SK-N-SH (cell line): ENCODE measurements at regions not wholly inside any gene's neighbourhood (a gene's known extent, or its start where the extent isn't known, plus 50 kb on each side); places are given as distances from the start of the nearest gene placed in this dataset.

Source experiments
- CTCF ChIA-PET: fragments of 300-600, 350-600 bp; formaldehyde crosslinking; extraction: SDS; loops from one replicate; lab custom pipeline; 2021; lab: Yijun Ruan, JAX
- POLR2A ChIA-PET: fragments of 350-600 bp; sonication (Branson Sonifier 250); formaldehyde crosslinking; extraction: SDS; loops from one replicate; lab custom pipeline; 2020; ENCODE audit warnings: antibody characterized with exemption, inconsistent platforms; lab: Yijun Ruan, JAX
- DNase-seq: peaks from one replicate; pipeline ENCODE4 v3.0.0; 2012
- H2AFZ ChIP-seq: fragments of 200-600 bp; sonication (generic); 2 replicates; pipeline ENCODE4 v1.8.1; 2016; ENCODE audit warnings: antibody characterized with exemption, mild to moderate bottlenecking, low read depth
- H3F3A ChIP-seq: fragments of 200-600 bp; sonication (generic); replicated peaks from 2 replicates; pipeline ENCODE3; 2016; ENCODE audit warnings: antibody characterized with exemption, mild to moderate bottlenecking; ENCODE audit not compliant: insufficient read depth
- H3K27ac ChIP-seq, 2 experiments: fragments of 200-500 bp in 1 of 2; fragments of 200-600 bp in 1 of 2; sonication (Bioruptor generic) in 1 of 2; sonication (generic), shearing (Covaris generic) in 1 of 2; 2 replicates each; pipeline versions ENCODE4 v1.5.1 to v1.6.1; 2014 to 2016; ENCODE audit warnings: low read depth in 2 of 2, inconsistent platforms in 1 of 2, low read length in 1 of 2, mild to moderate bottlenecking in 1 of 2, mixed read lengths in 1 of 2
- H3K27me3 ChIP-seq: fragments of 200-600 bp; sonication (generic), shearing (Covaris generic); 2 replicates; pipeline ENCODE4 v1.6.1; 2016; ENCODE audit warnings: mixed run types; ENCODE audit not compliant: insufficient read depth
- H3K36me3 ChIP-seq, 2 experiments: fragments of 200-500 bp in 1 of 2; fragments of 200-600 bp in 1 of 2; sonication (Bioruptor generic) in 1 of 2; sonication (generic) in 1 of 2; replicated peaks in 1 of 2; 2 replicates each; pipeline versions ENCODE3 to v1.5.1; 2014 to 2016; ENCODE audit warnings: low read length in 1 of 2, mild to moderate bottlenecking in 1 of 2; ENCODE audit not compliant: insufficient read depth in 2 of 2, control insufficient read depth in 1 of 2
- H3K4me1 ChIP-seq, 2 experiments: fragments of 200-500 bp in 1 of 2; fragments of 200-600 bp in 1 of 2; sonication (Bioruptor generic) in 1 of 2; sonication (generic), shearing (Covaris generic) in 1 of 2; 2 replicates each; pipeline versions ENCODE4 v1.5.1 to v1.6.1; 2014 to 2016; ENCODE audit warnings: low read depth in 1 of 2, low read length in 1 of 2, mixed run types in 1 of 2; ENCODE audit not compliant: insufficient read depth in 2 of 2, control insufficient read depth in 1 of 2
- H3K4me2 ChIP-seq: fragments of 200-600 bp; sonication (generic), shearing (Covaris generic); 2 replicates; pipeline ENCODE4 v1.6.1; 2017; ENCODE audit warnings: mixed run types
- H3K4me3 ChIP-seq, 2 experiments: fragments of 200-500 bp in 1 of 2; fragments of 200-600 bp in 1 of 2; sonication (Bioruptor generic) in 1 of 2; sonication (generic), shearing (Covaris generic) in 1 of 2; 2 replicates each; pipeline versions ENCODE4 v1.5.1 to v1.8.1; 2014 to 2016; ENCODE audit warnings: low read depth in 2 of 2, inconsistent platforms in 1 of 2, low read length in 1 of 2, mild to moderate bottlenecking in 1 of 2, mixed read lengths in 1 of 2, moderate library complexity in 1 of 2
- H3K79me2 ChIP-seq: fragments of 200-600 bp; sonication (generic); 2 replicates; pipeline ENCODE4 v1.8.1; 2017; ENCODE audit warnings: mild to moderate bottlenecking; ENCODE audit not compliant: insufficient read depth
- H3K9ac ChIP-seq: fragments of 200-600 bp; sonication (generic); 2 replicates; pipeline ENCODE4 v1.6.1; 2017; ENCODE audit warnings: mixed run types
- H3K9me2 ChIP-seq: fragments of 200-600 bp; sonication (generic); 2 replicates; pipeline ENCODE4 v1.6.1; 2017; ENCODE audit warnings: mixed run types
- H3K9me3 ChIP-seq: fragments of 200-600 bp; sonication (generic); 2 replicates; pipeline ENCODE4 v1.6.1; 2017; ENCODE audit warnings: mixed run types, mild to moderate bottlenecking, moderate library complexity
- H4K20me1 ChIP-seq: fragments of 200-600 bp; sonication (generic); 2 replicates; pipeline ENCODE4 v1.6.1; 2017; ENCODE audit warnings: mild to moderate bottlenecking, mixed run types; ENCODE audit not compliant: insufficient read depth
- CTCF ChIP-seq: fragments of 200-600 bp; sonication (generic); IDR thresholded peaks from 2 replicates; pipeline ENCODE4 v1.6.1; 2017; ENCODE audit warnings: antibody characterized with exemption, mild to moderate bottlenecking, moderate library complexity
- ELF1 ChIP-seq: IDR thresholded peaks from 2 replicates; pipeline ENCODE4 v1.4.0; 2012
- GABPA ChIP-seq: IDR thresholded peaks from 2 replicates; pipeline ENCODE4 v1.4.0; 2012; ENCODE audit warnings: low read depth, mild to moderate bottlenecking
- MEF2A ChIP-seq: IDR thresholded peaks from 2 replicates; pipeline ENCODE4 v1.4.0; 2012; ENCODE audit warnings: low read depth, borderline replicate concordance
- MXI1 ChIP-seq: IDR thresholded peaks from 2 replicates; pipeline ENCODE4 v1.6.1; 2012; ENCODE audit warnings: mild to moderate bottlenecking, low read depth, low read length, improper control_type of control experiment
- POLR2AphosphoS5 ChIP-seq: IDR thresholded peaks from 2 replicates; pipeline ENCODE4 v1.6.1; 2012; ENCODE audit warnings: low read depth, low read length
- RCOR1 ChIP-seq: fragments of 150-350 bp; IDR thresholded peaks from 2 replicates; pipeline ENCODE4 v1.6.1; 2017; ENCODE audit warnings: antibody characterized with exemption, low read length
- RFX5 ChIP-seq: IDR thresholded peaks from 2 replicates; pipeline ENCODE4 v1.6.1; 2012; ENCODE audit warnings: mild to moderate bottlenecking, improper control_type of control experiment, low read length
- TCF12 ChIP-seq: IDR thresholded peaks from 2 replicates; pipeline ENCODE4 v1.4.0; 2012
- TEAD4 ChIP-seq: IDR thresholded peaks from 2 replicates; pipeline ENCODE4 v1.4.0; 2012; ENCODE audit warnings: mild to moderate bottlenecking, borderline replicate concordance; ENCODE audit not compliant: insufficient read depth
- WGBS: methylation state at CpG from one replicate; pipeline ENCODE4 v1.1.6; 2017; ENCODE audit warnings: low lambda C conversion rate; 5-methylcytosine and 5-hydroxymethylcytosine counted together
- TF ChIP-seq, protein P1 (sequence below): IDR thresholded peaks from 2 replicates; pipeline ENCODE4 v1.4.0; 2012; ENCODE audit warnings: low read depth, borderline replicate concordance
- TF ChIP-seq, protein P2 (sequence below): IDR thresholded peaks from 2 replicates; pipeline ENCODE4; 2012
- TF ChIP-seq, protein P3 (sequence below): IDR thresholded peaks from 2 replicates; pipeline ENCODE4 v1.4.0; 2012; ENCODE audit warnings: low read depth, borderline replicate concordance

GRCh38 chr5:90227683-90228082, 181.9 kb downstream of the CETN3 start:
- ChIA-PET POLR2A (no interaction called here), CTCF (interaction anchor here (1.6 kb wide), 1 partner anchor 37 kb away, joined by 5 read pairs; no protein-coding TSS in a partner anchor)
- 44% methylated on average over 3 of the region's 3 CpGs for WGBS
- Histone ChIP-seq H3K4me2 (no peak overlapping the region), H3K9ac (no peak overlapping the region), H3K27ac (no peak overlapping the region), H4K20me1 (no peaks in the 10 kb centered on the region), H3K4me3 (no peak overlapping the region), H3K36me3 (no peaks in the 10 kb centered on the region), H3K9me2 (no peaks in the 10 kb centered on the region), H3K9me3 (no peaks in the 10 kb centered on the region), H3K79me2 (no peaks in the 10 kb centered on the region), H2AFZ (no peak overlapping the region), H3K27me3 (no peaks in the 10 kb centered on the region), H3K4me1 (peaks cover 0 to 5% of the 10 kb centered on the region in 2 experiments; a peak in 2 of 4 replicates), H3F3A (no peaks in the 10 kb centered on the region)
- no peak for TF ChIP-seq MXI1
- no peak for TF ChIP-seq ELF1
- TF ChIP-seq RFX5, result no peak
- TF ChIP-seq TEAD4, result no peak
- TF ChIP-seq MEF2A, result no peak
- no peak for TF ChIP-seq RCOR1
- no peak for TF ChIP-seq CTCF
- TF ChIP-seq, protein P1, sequence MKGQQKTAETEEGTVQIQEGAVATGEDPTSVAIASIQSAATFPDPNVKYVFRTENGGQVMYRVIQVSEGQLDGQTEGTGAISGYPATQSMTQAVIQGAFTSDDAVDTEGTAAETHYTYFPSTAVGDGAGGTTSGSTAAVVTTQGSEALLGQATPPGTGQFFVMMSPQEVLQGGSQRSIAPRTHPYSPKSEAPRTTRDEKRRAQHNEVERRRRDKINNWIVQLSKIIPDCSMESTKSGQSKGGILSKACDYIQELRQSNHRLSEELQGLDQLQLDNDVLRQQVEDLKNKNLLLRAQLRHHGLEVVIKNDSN, result no peak
- TF ChIP-seq POLR2AphosphoS5, result no peak
- TF ChIP-seq, protein P2, sequence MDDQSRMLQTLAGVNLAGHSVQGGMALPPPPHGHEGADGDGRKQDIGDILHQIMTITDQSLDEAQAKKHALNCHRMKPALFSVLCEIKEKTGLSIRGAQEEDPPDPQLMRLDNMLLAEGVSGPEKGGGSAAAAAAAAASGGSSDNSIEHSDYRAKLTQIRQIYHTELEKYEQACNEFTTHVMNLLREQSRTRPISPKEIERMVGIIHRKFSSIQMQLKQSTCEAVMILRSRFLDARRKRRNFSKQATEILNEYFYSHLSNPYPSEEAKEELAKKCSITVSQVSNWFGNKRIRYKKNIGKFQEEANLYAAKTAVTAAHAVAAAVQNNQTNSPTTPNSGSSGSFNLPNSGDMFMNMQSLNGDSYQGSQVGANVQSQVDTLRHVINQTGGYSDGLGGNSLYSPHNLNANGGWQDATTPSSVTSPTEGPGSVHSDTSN, result no peak
- no peak for TF ChIP-seq GABPA
- TF ChIP-seq, protein P3, sequence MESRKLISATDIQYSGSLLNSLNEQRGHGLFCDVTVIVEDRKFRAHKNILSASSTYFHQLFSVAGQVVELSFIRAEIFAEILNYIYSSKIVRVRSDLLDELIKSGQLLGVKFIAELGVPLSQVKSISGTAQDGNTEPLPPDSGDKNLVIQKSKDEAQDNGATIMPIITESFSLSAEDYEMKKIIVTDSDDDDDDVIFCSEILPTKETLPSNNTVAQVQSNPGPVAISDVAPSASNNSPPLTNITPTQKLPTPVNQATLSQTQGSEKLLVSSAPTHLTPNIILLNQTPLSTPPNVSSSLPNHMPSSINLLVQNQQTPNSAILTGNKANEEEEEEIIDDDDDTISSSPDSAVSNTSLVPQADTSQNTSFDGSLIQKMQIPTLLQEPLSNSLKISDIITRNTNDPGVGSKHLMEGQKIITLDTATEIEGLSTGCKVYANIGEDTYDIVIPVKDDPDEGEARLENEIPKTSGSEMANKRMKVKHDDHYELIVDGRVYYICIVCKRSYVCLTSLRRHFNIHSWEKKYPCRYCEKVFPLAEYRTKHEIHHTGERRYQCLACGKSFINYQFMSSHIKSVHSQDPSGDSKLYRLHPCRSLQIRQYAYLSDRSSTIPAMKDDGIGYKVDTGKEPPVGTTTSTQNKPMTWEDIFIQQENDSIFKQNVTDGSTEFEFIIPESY, result no peak
- no peak for TF ChIP-seq TCF12
- TF ChIP-seq, all 33 proteins: peak for 0
- DNase-seq, result no peak
